ENCODE measurements at regions not wholly inside any gene's neighbourhood (a gene's known extent, or its start where the extent isn't known, plus 50 kb on each side); places are given as distances from the start of the nearest gene placed in this dataset.

GRCh38 chr9:90393365-90394152 lies 249.1 kb downstream of the DIRAS2 start:
- no peak for DNase-seq
- Histone ChIP-seq H3K27me3 (ENCODE audit: insufficient read depth) (no peaks in the 10 kb centered on the region), H3K9ac (no peak overlapping the region), H3K27ac (ENCODE audit: low read depth in 2 of 2, low read length in 1 of 2) (no peak overlapping the region), H3F3A (replicated peaks; ENCODE audit: insufficient read depth) (no peaks in the 10 kb centered on the region), H2AFZ (ENCODE audit: low read depth) (no peak overlapping the region), H3K9me3 (no peaks in the 10 kb centered on the region), H3K79me2 (ENCODE audit: insufficient read depth) (no peaks in the 10 kb centered on the region), H3K4me3 (ENCODE audit: low read depth in 2 of 2, low read length in 1 of 2) (no peak overlapping the region), H3K36me3 (replicated peaks in 1 of 2; ENCODE audit: control insufficient read depth in 1 of 2, insufficient read depth in 2 of 2, low read length in 1 of 2) (no peaks in the 10 kb centered on the region), H4K20me1 (ENCODE audit: insufficient read depth) (no peaks in the 10 kb centered on the region), H3K4me1 (ENCODE audit: control insufficient read depth in 1 of 2, insufficient read depth in 2 of 2, low read depth in 1 of 2, low read length in 1 of 2) (peaks cover 0 to 3% of the 10 kb centered on the region in 2 experiments; a peak in 1 of 4 replicates), H3K9me2 (no peaks in the 10 kb centered on the region), H3K4me2 (no peak overlapping the region)
- WGBS (ENCODE audit: low lambda C conversion rate): 76% methylated on average over 8 of the region's 8 CpGs
- TF ChIP-seq TCF12 (IDR thresholded peaks at IDR 0.05) (no peak), SIN3A (IDR thresholded peaks at IDR 0.05; ENCODE audit: borderline replicate concordance, low read depth, low read length) (no peak), POLR2AphosphoS5 (IDR thresholded peaks at IDR 0.05; ENCODE audit: low read depth, low read length) (no peak), EP300 (IDR thresholded peaks at IDR 0.05; ENCODE audit: borderline replicate concordance in 1 of 2, low read depth in 1 of 2, low read length in 1 of 2) (no peak), NRF1 (IDR thresholded peaks at IDR 0.05; ENCODE audit: low read depth, low read length) (no peak), FOSL2 (IDR thresholded peaks at IDR 0.05; ENCODE audit: borderline replicate concordance, low read depth) (no peak), USF2 (IDR thresholded peaks at IDR 0.05; ENCODE audit: borderline replicate concordance, low read depth, low read length) (no peak), REST (IDR thresholded peaks at IDR 0.05; ENCODE audit: low read depth, low read length) (no peak), RFX5 (IDR thresholded peaks at IDR 0.05; ENCODE audit: low read length) (no peak), USF1 (IDR thresholded peaks at IDR 0.05; ENCODE audit: borderline replicate concordance, low read depth) (no peak), FOXM1 (IDR thresholded peaks at IDR 0.05; ENCODE audit: low read depth) (no peak), FOXJ3 (CRISPR knock-in tag; IDR thresholded peaks at IDR 0.05) (no peak)
- POLR2A ChIA-PET: no interaction called here
- CTCF ChIA-PET: no interaction called here

Measured in SK-N-SH (cell line).